AG04449 (cell line): ENCODE measurements at regions not wholly inside any gene's neighbourhood (a gene's known extent, or its start where the extent isn't known, plus 50 kb on each side); places are given as distances from the start of the nearest gene placed in this dataset.

ENCODE experiments used
- CTCF ChIA-PET: fragments of 350-600 bp; formaldehyde crosslinking; extraction: SDS; loops from one replicate; lab custom pipeline; 2021; ENCODE audit warnings: antibody characterized with exemption; lab: Yijun Ruan, JAX
- POLR2A ChIA-PET: fragments of 400-600, 350-600 bp; formaldehyde crosslinking; extraction: SDS; loops from one replicate; lab custom pipeline; 2020; ENCODE audit warnings: antibody characterized with exemption, inconsistent platforms; lab: Yijun Ruan, JAX
- DNase-seq: peaks from one replicate; pipeline ENCODE4 v3.0.0-alpha.2; 2010; ENCODE audit warnings: low read depth, low spot score
- H3K4me3 ChIP-seq: 2 replicates; pipeline ENCODE4 v1.5.1; 2011; ENCODE audit warnings: low read depth, mild to moderate bottlenecking, control low read depth, low read length
- CTCF ChIP-seq: IDR thresholded peaks from one replicate; pipeline ENCODE4 v1.5.1; 2011; ENCODE audit warnings: mild to moderate bottlenecking, moderate library complexity, low read length, control low read depth, inconsistent platforms; ENCODE audit not compliant: insufficient read depth; ENCODE audit errors: missing control alignments

DNA sequence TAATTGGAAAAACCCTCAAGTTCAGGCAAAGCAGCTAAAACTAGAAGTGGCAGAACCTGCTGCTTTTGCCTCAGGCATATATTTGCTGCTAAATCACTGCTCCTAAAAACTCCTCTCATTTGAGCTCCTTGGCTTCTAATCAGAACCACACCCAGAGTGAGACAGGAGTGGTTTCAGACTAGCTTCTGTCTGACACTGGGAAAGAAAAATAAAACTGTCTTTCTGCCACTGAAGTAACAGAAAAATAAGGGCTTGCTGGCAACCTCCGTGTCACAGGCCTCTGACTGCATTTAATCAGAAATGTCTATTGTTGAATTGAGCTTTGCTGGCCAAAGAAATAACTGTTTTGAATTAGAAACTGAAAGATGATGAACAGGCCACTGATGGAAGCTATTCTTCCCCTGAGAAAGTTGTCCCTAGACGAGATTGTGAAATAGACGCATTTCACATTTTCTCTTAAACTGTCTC, 52.1 kb upstream of the RAP2C start:
- ChIA-PET CTCF (interaction anchor here (1.5 kb wide), 1 partner anchor 21 kb away, joined by 3 read pairs; no protein-coding TSS in a partner anchor), POLR2A (no interaction called here)

GRCh38 chrX:132270699-132271098, 51.5 kb upstream of the RAP2C start:
- ChIA-PET CTCF (interaction anchor here (1.1 to 1.5 kb wide), 2 partner anchors 22 kb away, joined by 3 read pairs; no protein-coding TSS in a partner anchor), POLR2A (no interaction called here)
- no peak for DNase-seq
- no peak overlapping the region for H3K4me3 ChIP-seq
- no peak for TF ChIP-seq CTCF

More for the DNA sequence above, 52.1 kb upstream of the RAP2C start:
- no peak for TF ChIP-seq CTCF
- H3K4me3 ChIP-seq = no peak overlapping the region
- DNase-seq = no peak

GRCh38 chrX:132270021-132270420, 50.8 kb upstream of the RAP2C start:
- ChIA-PET POLR2A (no interaction called here), CTCF (interaction anchor here (1.1 kb wide), 1 partner anchor 23 kb away, joined by 3 read pairs; no protein-coding TSS in a partner anchor)
- no peak overlapping the region for H3K4me3 ChIP-seq
- no peak for DNase-seq
- TF ChIP-seq CTCF = no peak
